ENCODE measurements at regions not wholly inside any gene's neighbourhood (a gene's known extent, or its start where the extent isn't known, plus 50 kb on each side); places are given as distances from the start of the nearest gene placed in this dataset.

DNA sequence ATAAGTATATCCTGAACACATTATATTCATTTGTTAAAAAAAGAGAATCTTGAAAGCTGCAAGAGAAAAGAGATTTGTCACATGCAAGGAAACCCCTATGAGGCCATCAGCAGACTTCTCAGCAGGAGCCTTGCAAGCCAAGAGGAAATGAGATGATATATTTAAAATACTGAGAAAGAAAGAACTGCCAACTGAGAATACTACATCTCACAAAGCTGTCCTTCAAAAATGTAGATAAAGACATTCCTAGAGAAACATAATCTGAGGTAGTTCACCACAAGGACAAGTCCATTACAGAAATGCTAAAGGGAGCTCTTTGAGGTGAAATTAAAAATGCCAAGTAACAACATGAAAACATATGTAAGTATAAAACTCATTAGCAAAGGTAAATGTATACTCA, 224.4 kb upstream of the MBL2 start:
- no peak for TF ChIP-seq EZH2 (IDR thresholded peaks at IDR 0.05)
- TF ChIP-seq POLR2AphosphoS5 (IDR thresholded peaks at IDR 0.05; ENCODE audit: borderline replicate concordance, low read depth, low read length) = no peak
- no peak for TF ChIP-seq FOXP2 (optimal IDR thresholded peaks at IDR 0.05; ENCODE audit: control extremely low read depth, extremely low read length, insufficient read depth)

All from SK-N-MC (cell line).